IMR-90 (cell line): ENCODE measurements at regions not wholly inside any gene's neighbourhood (a gene's known extent, or its start where the extent isn't known, plus 50 kb on each side); places are given as distances from the start of the nearest gene placed in this dataset.

Experiments used
- ATAC-seq: fragments of 200-7000 bp; cut with Tn5 transposase; 2 replicates; pipeline ENCODE4 v1.9.1; 2020; ENCODE audit warnings: low read depth, mild to moderate bottlenecking, moderate library complexity
- BruUV-seq: library from RNA; stranded (reverse); fragments of 400-500 nt; replicated peaks from 2 replicates; lab custom pipeline; 2021; lab: Mats Ljungman, UMichigan
- CTCF ChIA-PET: fragments of 300-600 bp; formaldehyde crosslinking; extraction: SDS; loops from one replicate; lab custom pipeline; 2021; ENCODE audit warnings: antibody characterized with exemption; lab: Yijun Ruan, JAX
- POLR2A ChIA-PET: fragments of 300-600 bp; sonication (Branson Sonifier 250); formaldehyde crosslinking; loops from one replicate; lab custom pipeline; 2022; ENCODE audit warnings: antibody characterized with exemption; ENCODE audit not compliant: unreplicated experiment; lab: Charles Lee
- DNase-seq: peaks from one replicate; pipeline ENCODE4 v3.0.0; 2013
- H2AFZ ChIP-seq: replicated peaks from 2 replicates; pipeline ENCODE3; 2013; ENCODE audit warnings: low read length, mild to moderate bottlenecking; ENCODE audit not compliant: poor library complexity
- H2AK5ac ChIP-seq: 2 replicates; pipeline ENCODE4 v1.6.1; 2013; ENCODE audit warnings: low read depth, low read length, inconsistent platforms
- H2AK9ac ChIP-seq: replicated peaks from 2 replicates; pipeline ENCODE3; 2013; ENCODE audit warnings: mild to moderate bottlenecking, low read depth, low read length, moderate library complexity; ENCODE audit not compliant: poor library complexity
- H2BK120ac ChIP-seq: 2 replicates; pipeline ENCODE4 v1.6.1; 2013; ENCODE audit warnings: low read depth, low read length, inconsistent platforms
- H2BK15ac ChIP-seq: 3 replicates; pipeline ENCODE4 v1.6.1; 2013; ENCODE audit warnings: low read depth, low read length, inconsistent platforms
- H2BK20ac ChIP-seq: 2 replicates; pipeline ENCODE4 v1.6.1; 2013; ENCODE audit warnings: low read depth, mild to moderate bottlenecking, inconsistent platforms, low read length, moderate library complexity
- H2BK5ac ChIP-seq: 2 replicates; pipeline ENCODE4 v1.6.1; 2013; ENCODE audit warnings: mild to moderate bottlenecking, low read depth, low read length, inconsistent platforms; ENCODE audit not compliant: poor library complexity, severe bottlenecking
- H3K14ac ChIP-seq: replicated peaks from 2 replicates; pipeline ENCODE4 v1.6.1; 2013; ENCODE audit warnings: low read depth, low read length, inconsistent platforms
- H3K18ac ChIP-seq: 2 replicates; pipeline ENCODE4 v1.6.1; 2013; ENCODE audit warnings: low read depth, low read length, control low read depth
- H3K23ac ChIP-seq: 2 replicates; pipeline ENCODE4 v1.6.1; 2013; ENCODE audit warnings: low read depth, low read length, inconsistent platforms
- H3K27ac ChIP-seq: 2 replicates; pipeline ENCODE4 v1.5.1; 2013; ENCODE audit warnings: mild to moderate bottlenecking, control low read depth, low read length; ENCODE audit not compliant: insufficient read depth
- H3K27me3 ChIP-seq: 2 replicates; pipeline ENCODE4 v1.6.1; 2013; ENCODE audit warnings: low read length; ENCODE audit not compliant: control insufficient read depth, insufficient read depth
- H3K36me3 ChIP-seq: 2 replicates; pipeline ENCODE4 v1.6.1; 2013; ENCODE audit warnings: low read length, mixed read lengths; ENCODE audit not compliant: control insufficient read depth, insufficient read depth
- H3K4ac ChIP-seq: 2 replicates; pipeline ENCODE4 v1.6.1; 2013; ENCODE audit warnings: low read depth, low read length, inconsistent platforms
- H3K4me1 ChIP-seq: 2 replicates; pipeline ENCODE4 v1.6.1; 2013; ENCODE audit warnings: low read length, mixed read lengths; ENCODE audit not compliant: control insufficient read depth, insufficient read depth
- H3K4me2 ChIP-seq: 2 replicates; pipeline ENCODE4 v1.6.1; 2013; ENCODE audit warnings: low read depth, mild to moderate bottlenecking, control low read depth, low read length, moderate library complexity
- H3K4me3 ChIP-seq: 2 replicates; pipeline ENCODE4 v1.5.1; 2013; ENCODE audit warnings: low read depth, mild to moderate bottlenecking, control low read depth, low read length, moderate library complexity; ENCODE audit not compliant: insufficient read depth
- H3K56ac ChIP-seq: 2 replicates; pipeline ENCODE4 v1.6.1; 2013; ENCODE audit warnings: low read length, inconsistent platforms; ENCODE audit not compliant: insufficient read depth; ENCODE audit errors: extremely low read depth
- H3K79me1 ChIP-seq, 2 experiments: 2 replicates each; pipeline ENCODE4 v1.6.1; 2013; ENCODE audit warnings: low read length in 2 of 2, inconsistent platforms in 1 of 2, low read depth in 1 of 2
- H3K9ac ChIP-seq: 2 replicates; pipeline ENCODE4 v1.6.1; 2013; ENCODE audit warnings: low read depth, low read length, control low read depth
- H3K9me1 ChIP-seq: 2 replicates; pipeline ENCODE4 v1.6.1; 2013; ENCODE audit warnings: low read length, inconsistent platforms; ENCODE audit not compliant: insufficient read depth
- H3K9me3 ChIP-seq: 2 replicates; pipeline ENCODE4 v1.6.1; 2013; ENCODE audit warnings: low read length; ENCODE audit not compliant: control insufficient read depth, insufficient read depth
- H4K20me1 ChIP-seq: 2 replicates; pipeline ENCODE4 v1.6.1; 2013; ENCODE audit warnings: low read length, inconsistent platforms; ENCODE audit not compliant: insufficient read depth
- H4K5ac ChIP-seq: 2 replicates; pipeline ENCODE4 v1.6.1; 2013; ENCODE audit warnings: mild to moderate bottlenecking, low read depth, low read length, control low read depth
- H4K8ac ChIP-seq, 2 experiments: 2 replicates each; pipeline ENCODE4 v1.6.1; 2013; ENCODE audit warnings: low read depth in 2 of 2, low read length in 2 of 2, control low read depth in 1 of 2, inconsistent platforms in 1 of 2
- H4K91ac ChIP-seq: 2 replicates; pipeline ENCODE4 v1.6.1; 2013; ENCODE audit warnings: low read depth, low read length, inconsistent platforms; ENCODE audit not compliant: insufficient read depth
- BHLHE40 ChIP-seq: fragments of 150-350 bp; IDR thresholded peaks from 2 replicates; pipeline ENCODE4 v1.6.1; 2016; ENCODE audit warnings: mild to moderate bottlenecking, low read depth, low read length
- CEBPB ChIP-seq: IDR thresholded peaks from 2 replicates; pipeline ENCODE4 v1.6.1; 2012; ENCODE audit warnings: low read depth, low read length, improper control_type of control experiment
- CHD1 ChIP-seq: IDR thresholded peaks from 2 replicates; pipeline ENCODE4 v1.6.1; 2012; ENCODE audit warnings: low read depth, low read length, improper control_type of control experiment
- CTCF ChIP-seq: conservative IDR thresholded peaks from 2 replicates; pipeline ENCODE4 v1.5.1; 2012; ENCODE audit warnings: mild to moderate bottlenecking, low read depth, low read length, improper control_type of control experiment
- ELK1 ChIP-seq: fragments of 150-350 bp; IDR thresholded peaks from 2 replicates; pipeline ENCODE4 v1.6.1; 2016; ENCODE audit warnings: low read depth, mild to moderate bottlenecking, low read length, moderate library complexity, borderline replicate concordance
- FOS ChIP-seq: fragments of 150-350 bp; IDR thresholded peaks from 2 replicates; pipeline ENCODE4 v1.6.1; 2016; ENCODE audit warnings: low read depth, low read length
- MAFK ChIP-seq: IDR thresholded peaks from 2 replicates; pipeline ENCODE4 v1.6.1; 2012; ENCODE audit warnings: low read depth, low read length, improper control_type of control experiment
- MAZ ChIP-seq: IDR thresholded peaks from 2 replicates; pipeline ENCODE4 v1.6.1; 2012; ENCODE audit warnings: low read depth, mild to moderate bottlenecking, low read length, improper control_type of control experiment, moderate library complexity, borderline replicate concordance
- MXI1 ChIP-seq: IDR thresholded peaks from 2 replicates; pipeline ENCODE4 v1.6.1; 2012; ENCODE audit warnings: low read depth, mild to moderate bottlenecking, low read length, moderate library complexity, borderline replicate concordance
- NFE2L2 ChIP-seq: fragments of 150-350 bp; IDR thresholded peaks from 2 replicates; pipeline ENCODE4 v1.6.1; 2016; ENCODE audit warnings: low read depth, mild to moderate bottlenecking, low read length
- POLR2A ChIP-seq: IDR thresholded peaks from 2 replicates; pipeline ENCODE4 v1.6.1; 2012; ENCODE audit warnings: mild to moderate bottlenecking, low read depth, low read length
- RAD21 ChIP-seq: IDR thresholded peaks from 2 replicates; pipeline ENCODE4 v1.6.1; 2012; ENCODE audit warnings: low read length, improper control_type of control experiment
- RCOR1 ChIP-seq: IDR thresholded peaks from 2 replicates; pipeline ENCODE4 v1.6.1; 2012; ENCODE audit warnings: mild to moderate bottlenecking, low read length, improper control_type of control experiment; ENCODE audit not compliant: insufficient replicate concordance
- RFX5 ChIP-seq: IDR thresholded peaks from 2 replicates; pipeline ENCODE4 v1.8.0; 2012; ENCODE audit warnings: low read depth, mild to moderate bottlenecking, low read length, moderate library complexity
- SMC3 ChIP-seq: fragments of 150-350 bp; IDR thresholded peaks from 2 replicates; pipeline ENCODE4 v1.6.1; 2016; ENCODE audit warnings: low read depth, mild to moderate bottlenecking, antibody characterized with exemption, low read length, moderate library complexity
- USF2 ChIP-seq: fragments of 150-350 bp; IDR thresholded peaks from 2 replicates; pipeline ENCODE4 v1.6.1; 2017; ENCODE audit warnings: mild to moderate bottlenecking, antibody characterized with exemption, low read length, low read depth
- WGBS, 2 experiments: methylation state at CpG; one replicate each; pipeline versions ENCODE4 v1.1.5 to v1.1.7; 2013; ENCODE audit warnings: missing lambda C conversion rate in 2 of 2; ENCODE audit not compliant: insufficient read length in 1 of 2; ENCODE audit errors: extremely low coverage in 2 of 2; 5-methylcytosine and 5-hydroxymethylcytosine counted together
- dilution Hi-C: fragments of 300-500 bp; cut with HindIII; formaldehyde crosslinking; loops from one replicate; pipeline ENCODE4 v1.14.3; 2018; ENCODE audit warnings: low sequenced_read_pairs; ENCODE audit not compliant: unreplicated experiment
- in situ Hi-C: fragments of 300-500 bp; cut with MboI; formaldehyde crosslinking; loops from 3 replicates; pipeline ENCODE4 v1.14.3; 2019; ENCODE audit warnings: low sequenced_read_pairs, inconsistent platforms, mixed read lengths
- intact Hi-C: fragments of 100-400 bp; cut with micrococcal nuclease; formaldehyde crosslinking; loops from 2 replicates; pipeline ENCODE4 v1.10.0; 2022

DNA sequence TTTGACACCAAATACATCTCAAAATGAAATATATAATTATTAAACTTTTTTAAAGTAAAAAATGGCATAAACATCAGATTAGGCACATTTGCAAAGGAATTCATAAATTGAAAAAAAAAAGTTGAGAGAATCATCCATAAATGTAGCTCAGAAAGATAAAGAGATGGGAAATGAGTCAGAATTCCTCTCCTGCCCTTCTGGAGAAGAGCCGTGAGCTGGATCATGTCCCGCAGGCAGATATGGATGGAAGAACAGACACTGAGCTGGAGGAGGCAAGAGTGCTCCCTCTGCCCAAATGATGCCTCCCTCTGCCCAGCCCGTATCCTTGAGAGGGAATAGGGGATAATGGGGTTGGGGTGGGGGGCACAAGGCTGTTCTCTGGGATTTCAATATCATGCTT lies 190.9 kb downstream of the TFCP2L1 start:
- no peak overlapping the region for H4K91ac ChIP-seq
- no peak overlapping the region for H2AK5ac ChIP-seq
- no peak for ATAC-seq
- H3K9me3 ChIP-seq, result no peaks in the 10 kb centered on the region; the same call in 1 of the 2 replicates
- no peak overlapping the region for H2BK5ac ChIP-seq
- no peak overlapping the region for H3K27ac ChIP-seq
- no TSS peak for BruUV-seq
- H4K8ac ChIP-seq, result no peak overlapping the region
- H3K14ac ChIP-seq, result no peak overlapping the region
- H2BK120ac ChIP-seq, result no peak overlapping the region
- H2AK9ac ChIP-seq, result no peak overlapping the region
- in situ Hi-C loops, result loop anchor here (10.0 to 25.0 kb wide), 3 partner anchors 261 to 643 kb away; partner anchors contain the start of genes NIFK and RNU4ATAC
- no peak overlapping the region for H3K4me2 ChIP-seq
- no peak overlapping the region for H3K4ac ChIP-seq
- H3K18ac ChIP-seq, result no peak overlapping the region
- H3K23ac ChIP-seq, result no peak overlapping the region
- ChIA-PET POLR2A (no interaction called here), CTCF (interaction anchor here (0.6 to 1.8 kb wide), 4 partner anchors 14 to 622 kb away, joined by 3 to 5 read pairs (median 4); no protein-coding TSS in a partner anchor)
- H3K4me3 ChIP-seq, result no peak overlapping the region
- H3K36me3 ChIP-seq, result no peaks in the 10 kb centered on the region
- no peak overlapping the region for H4K5ac ChIP-seq
- H4K20me1 ChIP-seq, result no peaks in the 10 kb centered on the region
- intact Hi-C loops, result loop anchor here (10.0 kb wide), 1 partner anchor 651 kb away; no protein-coding TSS in a partner anchor
- H3K9me1 ChIP-seq, result no peaks in the 10 kb centered on the region
- no peak overlapping the region for H3K9ac ChIP-seq
- DNase-seq, result peak; percentile 42
- H2BK20ac ChIP-seq, result no peak overlapping the region
- H3K79me1 ChIP-seq, result no peaks in the 10 kb centered on the region
- no CpG with 5 or more reads among the region's 3 CpGs for WGBS, 2 experiments
- H2BK15ac ChIP-seq, result no peak overlapping the region
- H3K27me3 ChIP-seq, result peaks cover 48% of the 10 kb centered on the region
- dilution Hi-C loops, result no loop called here
- no peak for TF ChIP-seq CEBPB
- TF ChIP-seq SMC3, result no peak
- no peak for TF ChIP-seq BHLHE40
- TF ChIP-seq NFE2L2, result no peak
- TF ChIP-seq FOS, result no peak
- no peak for TF ChIP-seq POLR2A
- TF ChIP-seq CHD1, result no peak
- no peak for TF ChIP-seq RAD21
- no peak for TF ChIP-seq MAZ
- no peak for TF ChIP-seq USF2
- TF ChIP-seq CTCF, result no peak
- TF ChIP-seq MXI1, result no peak
- no peak for TF ChIP-seq MAFK
- no peak for TF ChIP-seq RFX5
- TF ChIP-seq ELK1, result no peak
- no peak for TF ChIP-seq RCOR1
- H3K4me1 ChIP-seq, result no peaks in the 10 kb centered on the region; the same call in 1 of the 2 replicates
- no peak overlapping the region for H3K56ac ChIP-seq
- no peak overlapping the region for H2AFZ ChIP-seq
